HepG2 (cell line): ENCODE measurements at regions not wholly inside any gene's neighbourhood (a gene's known extent, or its start where the extent isn't known, plus 50 kb on each side); places are given as distances from the start of the nearest gene placed in this dataset.

Experiments
- BCL6 ChIP-seq: IDR thresholded peaks from 2 replicates; pipeline ENCODE4 v1.6.1; 2016; ENCODE audit warnings: missing genetic modification reagents, missing compliant biosample characterization
- HDAC2 ChIP-seq: sonication (generic); formaldehyde crosslinking; IDR thresholded peaks from 2 replicates; pipeline ENCODE4 v1.4.0; 2020; ENCODE audit warnings: missing genetic modification reagents
- NFE2L2 ChIP-seq: fragments of 150-350 bp; IDR thresholded peaks from 2 replicates; pipeline ENCODE4 v1.6.1; 2014; ENCODE audit warnings: low read length
- NR0B2 ChIP-seq: sonication (generic); formaldehyde crosslinking; IDR thresholded peaks from 2 replicates; pipeline ENCODE4 v1.4.0; 2020; ENCODE audit warnings: mild to moderate bottlenecking, missing genetic modification reagents
- RAD51 ChIP-seq: fragments of 450-650 bp; IDR thresholded peaks from 2 replicates; pipeline ENCODE4 v1.6.1; 2016; ENCODE audit warnings: borderline replicate concordance
- RELA ChIP-seq: sonication (generic); formaldehyde crosslinking; IDR thresholded peaks from 2 replicates; pipeline ENCODE4 v1.4.0; 2020; ENCODE audit warnings: missing genetic modification reagents
- TIGD3 ChIP-seq: sonication (generic); formaldehyde crosslinking; IDR thresholded peaks from 2 replicates; pipeline ENCODE4 v1.5.1; 2020; ENCODE audit warnings: mild to moderate bottlenecking, missing genetic modification reagents, borderline replicate concordance
- TMF1 ChIP-seq: sonication (generic); formaldehyde crosslinking; IDR thresholded peaks from 2 replicates; pipeline ENCODE4 v1.8.1; 2022; ENCODE audit warnings: low read depth, missing genetic modification reagents
- TOPORS ChIP-seq: sonication (generic); formaldehyde crosslinking; IDR thresholded peaks from 2 replicates; pipeline ENCODE4 v1.8.0; 2023; ENCODE audit warnings: mild to moderate bottlenecking, missing genetic modification reagents
- ZBED4 ChIP-seq: sonication (generic); formaldehyde crosslinking; IDR thresholded peaks from 2 replicates; pipeline ENCODE4 v1.4.0; 2020; ENCODE audit warnings: missing genetic modification reagents, borderline replicate concordance
- ZBTB33 ChIP-seq: sonication (generic); formaldehyde crosslinking; IDR thresholded peaks from 2 replicates; pipeline ENCODE4 v1.4.0; 2020; ENCODE audit warnings: missing genetic modification reagents
- ZC3H13 ChIP-seq: sonication (generic); formaldehyde crosslinking; IDR thresholded peaks from 2 replicates; pipeline ENCODE4 v1.8.1; 2023; ENCODE audit warnings: mild to moderate bottlenecking, missing genetic modification reagents, moderate library complexity
- ZMYM3 ChIP-seq: sonication (generic); formaldehyde crosslinking; IDR thresholded peaks from 2 replicates; pipeline ENCODE4 v1.5.1; 2020; ENCODE audit warnings: mild to moderate bottlenecking, missing genetic modification reagents
- ZNF276 ChIP-seq: sonication (generic); formaldehyde crosslinking; IDR thresholded peaks from 2 replicates; pipeline ENCODE4 v1.4.0; 2020; ENCODE audit warnings: mild to moderate bottlenecking, low read depth, missing genetic modification reagents
- ZNF383 ChIP-seq: sonication (generic); formaldehyde crosslinking; IDR thresholded peaks from 2 replicates; pipeline ENCODE4 v1.4.0; 2020; ENCODE audit warnings: missing genetic modification reagents, mild to moderate bottlenecking, borderline replicate concordance
- ZNF484 ChIP-seq: sonication (generic); formaldehyde crosslinking; IDR thresholded peaks from 2 replicates; pipeline ENCODE4 v1.5.1; 2020; ENCODE audit warnings: mild to moderate bottlenecking, low read depth, missing genetic modification reagents, borderline replicate concordance
- ZNF670 ChIP-seq: sonication (generic); formaldehyde crosslinking; IDR thresholded peaks from 2 replicates; pipeline ENCODE4 v1.8.0; 2022; ENCODE audit warnings: mild to moderate bottlenecking, missing genetic modification reagents, borderline replicate concordance
- ZNF691 ChIP-seq: sonication (generic); formaldehyde crosslinking; IDR thresholded peaks from 2 replicates; pipeline ENCODE4 v1.4.0; 2020; ENCODE audit warnings: missing genetic modification reagents, low read depth, mild to moderate bottlenecking, borderline replicate concordance
- ZNF709 ChIP-seq: sonication (generic); formaldehyde crosslinking; IDR thresholded peaks from 2 replicates; pipeline ENCODE4 v1.5.0; 2020; ENCODE audit warnings: mild to moderate bottlenecking, missing genetic modification reagents
- ZNF720 ChIP-seq: sonication (generic); formaldehyde crosslinking; IDR thresholded peaks from 2 replicates; pipeline ENCODE4 v1.4.0; 2020; ENCODE audit warnings: missing genetic modification reagents
- ZSCAN22 ChIP-seq: sonication (generic); formaldehyde crosslinking; IDR thresholded peaks from 2 replicates; pipeline ENCODE4 v1.4.0; 2020; ENCODE audit warnings: mild to moderate bottlenecking, missing genetic modification reagents
- ZSCAN31 ChIP-seq: sonication (generic); formaldehyde crosslinking; IDR thresholded peaks from 2 replicates; pipeline ENCODE4 v1.5.0; 2020; ENCODE audit warnings: low read depth, mild to moderate bottlenecking, missing genetic modification reagents

- TF ChIP-seq ZNF670 (no peak), ZNF691 (no peak), ZNF709 (no peak), ZC3H13 (CRISPR knock-in tag) (no peak), ZBED4 (CRISPR knock-in tag) (no peak), ZBTB33 (CRISPR knock-in tag) (no peak), RAD51 (no peak), TIGD3 (CRISPR knock-in tag) (peak; percentile 1; the same call in 1 of the 2 replicates), BCL6 (CRISPR knock-in tag) (no peak), NR0B2 (CRISPR knock-in tag) (no peak), ZMYM3 (CRISPR knock-in tag) (no peak), ZSCAN22 (no peak), HDAC2 (CRISPR knock-in tag) (no peak), TMF1 (CRISPR knock-in tag) (0 out of 2 replicates have a peak, but pooled peaks have one; percentile 73), ZSCAN31 (no peak), NFE2L2 (no peak), ZNF383 (CRISPR knock-in tag) (no peak), ZNF276 (CRISPR knock-in tag) (no peak), ZNF484 (CRISPR knock-in tag) (no peak), ZNF720 (no peak), TOPORS (CRISPR knock-in tag) (no peak), RELA (CRISPR knock-in tag) (no peak)
Measured at GRCh38 chr17:72420775-72421127, 299.9 kb downstream of the SOX9 start (continued).
